A549 (cell line): ENCODE measurements at regions not wholly inside any gene's neighbourhood (a gene's known extent, or its start where the extent isn't known, plus 50 kb on each side); places are given as distances from the start of the nearest gene placed in this dataset.

Experiments used
- CHD2 ChIP-seq: fragments of 150-350 bp; IDR thresholded peaks from 2 replicates; pipeline ENCODE4 v1.6.1; 2014; ENCODE audit warnings: low read length; ENCODE audit not compliant: partially characterized antibody
- HOXA7 ChIP-seq: fragments of 250-450 bp; sonication (Bioruptor Pico); IDR thresholded peaks from 2 replicates; pipeline ENCODE4 v1.5.0; 2020; ENCODE audit warnings: mild to moderate bottlenecking, moderate library complexity
- JUN ChIP-seq, 2 experiments: fragments of >200 bp; sonication (Bioruptor Twin); formaldehyde crosslinking; IDR thresholded peaks; 2 replicates in 1 of 2; 3 replicates in 1 of 2; pipeline ENCODE4 v1.6.1; 2016 to 2017
- JUNB ChIP-seq: fragments of >200 bp; sonication (Bioruptor Twin); formaldehyde crosslinking; IDR thresholded peaks from 2 replicates; pipeline ENCODE4 v1.6.1; 2016
- NR3C1 ChIP-seq: fragments of >200 bp; sonication (Bioruptor Twin); formaldehyde crosslinking; IDR thresholded peaks from 3 replicates; pipeline ENCODE4 v1.6.1; 2017
- POLR2A ChIP-seq: IDR thresholded peaks from 2 replicates; pipeline ENCODE4 v1.6.1; 2012; ENCODE audit warnings: mild to moderate bottlenecking, low read length
- POLR2AphosphoS2 ChIP-seq: conservative IDR thresholded peaks from 2 replicates; pipeline ENCODE4 v1.6.1; 2012; ENCODE audit warnings: low read length, improper control_type of control experiment, inconsistent platforms
- RAD21 ChIP-seq, 2 experiments: fragments of >200 bp in 1 of 2; sonication (Bioruptor Twin) in 1 of 2; formaldehyde crosslinking in 1 of 2; IDR thresholded peaks in 1 of 2; conservative IDR thresholded peaks in 1 of 2; 2 replicates in 1 of 2; 3 replicates in 1 of 2; pipeline ENCODE4 v1.6.1; 2012 to 2018; ENCODE audit warnings: inconsistent platforms in 1 of 2
- SREBF2 ChIP-seq: fragments of 450-650 bp; IDR thresholded peaks from 2 replicates; pipeline ENCODE4 v1.6.1; 2014; ENCODE audit warnings: mild to moderate bottlenecking, moderate library complexity
- TF ChIP-seq, protein P1 (sequence below): fragments of >200 bp; sonication (Bioruptor Twin); formaldehyde crosslinking; IDR thresholded peaks from 3 replicates; pipeline ENCODE4 v1.5.1; 2016

- TF ChIP-seq, protein P1, sequence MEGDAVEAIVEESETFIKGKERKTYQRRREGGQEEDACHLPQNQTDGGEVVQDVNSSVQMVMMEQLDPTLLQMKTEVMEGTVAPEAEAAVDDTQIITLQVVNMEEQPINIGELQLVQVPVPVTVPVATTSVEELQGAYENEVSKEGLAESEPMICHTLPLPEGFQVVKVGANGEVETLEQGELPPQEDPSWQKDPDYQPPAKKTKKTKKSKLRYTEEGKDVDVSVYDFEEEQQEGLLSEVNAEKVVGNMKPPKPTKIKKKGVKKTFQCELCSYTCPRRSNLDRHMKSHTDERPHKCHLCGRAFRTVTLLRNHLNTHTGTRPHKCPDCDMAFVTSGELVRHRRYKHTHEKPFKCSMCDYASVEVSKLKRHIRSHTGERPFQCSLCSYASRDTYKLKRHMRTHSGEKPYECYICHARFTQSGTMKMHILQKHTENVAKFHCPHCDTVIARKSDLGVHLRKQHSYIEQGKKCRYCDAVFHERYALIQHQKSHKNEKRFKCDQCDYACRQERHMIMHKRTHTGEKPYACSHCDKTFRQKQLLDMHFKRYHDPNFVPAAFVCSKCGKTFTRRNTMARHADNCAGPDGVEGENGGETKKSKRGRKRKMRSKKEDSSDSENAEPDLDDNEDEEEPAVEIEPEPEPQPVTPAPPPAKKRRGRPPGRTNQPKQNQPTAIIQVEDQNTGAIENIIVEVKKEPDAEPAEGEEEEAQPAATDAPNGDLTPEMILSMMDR, result no peak
- TF ChIP-seq POLR2AphosphoS2 (no peak), POLR2A (no peak), HOXA7 (no peak), JUN (IDR thresholded peaks at IDR 0.05) (no peak), JUNB (no peak), SREBF2 (no peak), CHD2 (no peak), RAD21 (conservative IDR thresholded peaks at IDR 0.05 in 1 of 2, IDR thresholded peaks at IDR 0.05 in 1 of 2) (no peak), NR3C1 (no peak)
These were observed 173.8 kb downstream of the TBX5 start for GRCh38 chr12:114232187-114232586.
